Endodermal cell (in vitro differentiated cells): ENCODE measurements at regions not wholly inside any gene's neighbourhood (a gene's known extent, or its start where the extent isn't known, plus 50 kb on each side); places are given as distances from the start of the nearest gene placed in this dataset.

Source experiments
- DNase-seq: peaks from one replicate; pipeline ENCODE4 v3.0.0-alpha.2; 2017
- H3K27ac ChIP-seq: 2 replicates; pipeline ENCODE4 v1.5.1; 2013; ENCODE audit warnings: mild to moderate bottlenecking, low read depth, low read length, moderate library complexity
- H3K27me3 ChIP-seq: 2 replicates; pipeline ENCODE4 v1.6.1; 2013; ENCODE audit warnings: mild to moderate bottlenecking, low read length, moderate library complexity; ENCODE audit not compliant: insufficient read depth, control insufficient read depth, poor library complexity, severe bottlenecking
- H3K36me3 ChIP-seq: 2 replicates; pipeline ENCODE4 v1.7.0; 2013; ENCODE audit warnings: mild to moderate bottlenecking, low read length, moderate library complexity; ENCODE audit not compliant: control insufficient read depth, insufficient read depth
- H3K4me1 ChIP-seq: one replicate; pipeline ENCODE4 v1.7.0; 2013; ENCODE audit warnings: low read length; ENCODE audit not compliant: control insufficient read depth, insufficient read depth
- H3K4me3 ChIP-seq: 2 replicates; pipeline ENCODE4 v1.5.1; 2013; ENCODE audit warnings: mild to moderate bottlenecking, low read length, moderate library complexity
- H3K9ac ChIP-seq: 2 replicates; pipeline ENCODE4 v1.6.1; 2013; ENCODE audit warnings: mild to moderate bottlenecking, low read length, moderate library complexity; ENCODE audit not compliant: poor library complexity, severe bottlenecking; ENCODE audit errors: extremely low read depth
- H3K9me3 ChIP-seq: 2 replicates; pipeline ENCODE4 v1.6.1; 2013; ENCODE audit warnings: mild to moderate bottlenecking, low read length, moderate library complexity; ENCODE audit not compliant: control insufficient read depth
- H3K27ac Mint-ChIP-seq: 2 replicates; pipeline ENCODE4 v1.8.0; 2020; ENCODE audit warnings: mixed read lengths
- H3K27me3 Mint-ChIP-seq: 2 replicates; pipeline ENCODE4 v1.8.0; 2021; ENCODE audit warnings: mild to moderate bottlenecking, mixed read lengths; ENCODE audit not compliant: insufficient read depth
- H3K36me3 Mint-ChIP-seq: 2 replicates; pipeline ENCODE4 v1.8.0; 2020; ENCODE audit warnings: low read depth, mixed read lengths
- H3K4me1 Mint-ChIP-seq: 2 replicates; pipeline ENCODE4 v1.8.0; 2020; ENCODE audit warnings: mixed read lengths
- H3K4me3 Mint-ChIP-seq: 2 replicates; pipeline ENCODE4 v1.8.0; 2020; ENCODE audit warnings: mild to moderate bottlenecking, moderate library complexity, mixed read lengths
- H3K9me3 Mint-ChIP-seq: 2 replicates; pipeline ENCODE4 v1.8.0; 2020; ENCODE audit warnings: mild to moderate bottlenecking, mixed read lengths
- WGBS, 2 experiments: methylation state at CpG; one replicate each; pipeline versions ENCODE4 v1.1.5 to v1.1.7; 2013; ENCODE audit warnings: missing lambda C conversion rate in 2 of 2, mixed read lengths in 1 of 2; ENCODE audit not compliant: insufficient coverage in 1 of 2, insufficient read length in 1 of 2; 5-methylcytosine and 5-hydroxymethylcytosine counted together
- TF ChIP-seq, protein P1 (sequence below): fragments of 200-600 bp; sonication (generic); conservative IDR thresholded peaks from 2 replicates; pipeline ENCODE4 v1.5.0; 2021; ENCODE audit warnings: antibody characterized with exemption, mild to moderate bottlenecking

DNA sequence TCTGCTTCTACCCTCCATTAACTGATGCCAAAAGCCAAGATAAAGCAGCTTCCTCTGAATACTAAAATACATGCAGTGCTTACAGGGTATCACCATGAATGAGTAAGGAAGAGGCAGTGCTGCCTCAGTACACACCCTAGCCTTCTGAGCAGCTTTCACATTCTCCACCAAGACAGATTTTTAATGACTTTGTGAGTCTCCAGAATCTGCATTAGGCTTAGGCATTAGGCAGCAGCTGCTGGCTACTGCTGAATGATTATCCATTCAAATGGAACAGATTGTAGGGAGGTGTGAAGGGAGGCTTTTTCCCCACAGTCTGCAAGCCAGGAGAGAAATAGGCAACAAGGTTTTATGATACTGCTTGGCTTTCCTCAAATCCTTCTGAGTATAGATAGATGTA lies 1226.7 kb upstream of the LRRN3 start:
- H3K4me1 ChIP-seq = peaks cover 3% of the 10 kb centered on the region
- no peaks in the 10 kb centered on the region for H3K36me3 ChIP-seq
- Mint-ChIP-seq H3K4me3 (no peak overlapping the region), H3K27me3 (no peaks in the 10 kb centered on the region), H3K27ac (no peak overlapping the region), H3K9me3 (no peaks in the 10 kb centered on the region), H3K36me3 (no peaks in the 10 kb centered on the region), H3K4me1 (peaks cover 6% of the 10 kb centered on the region)
- no peaks in the 10 kb centered on the region for H3K9me3 ChIP-seq
- no peaks in the 10 kb centered on the region for H3K27me3 ChIP-seq
- H3K4me3 ChIP-seq = no peak overlapping the region
- no peak overlapping the region for H3K9ac ChIP-seq
- TF ChIP-seq, protein P1, sequence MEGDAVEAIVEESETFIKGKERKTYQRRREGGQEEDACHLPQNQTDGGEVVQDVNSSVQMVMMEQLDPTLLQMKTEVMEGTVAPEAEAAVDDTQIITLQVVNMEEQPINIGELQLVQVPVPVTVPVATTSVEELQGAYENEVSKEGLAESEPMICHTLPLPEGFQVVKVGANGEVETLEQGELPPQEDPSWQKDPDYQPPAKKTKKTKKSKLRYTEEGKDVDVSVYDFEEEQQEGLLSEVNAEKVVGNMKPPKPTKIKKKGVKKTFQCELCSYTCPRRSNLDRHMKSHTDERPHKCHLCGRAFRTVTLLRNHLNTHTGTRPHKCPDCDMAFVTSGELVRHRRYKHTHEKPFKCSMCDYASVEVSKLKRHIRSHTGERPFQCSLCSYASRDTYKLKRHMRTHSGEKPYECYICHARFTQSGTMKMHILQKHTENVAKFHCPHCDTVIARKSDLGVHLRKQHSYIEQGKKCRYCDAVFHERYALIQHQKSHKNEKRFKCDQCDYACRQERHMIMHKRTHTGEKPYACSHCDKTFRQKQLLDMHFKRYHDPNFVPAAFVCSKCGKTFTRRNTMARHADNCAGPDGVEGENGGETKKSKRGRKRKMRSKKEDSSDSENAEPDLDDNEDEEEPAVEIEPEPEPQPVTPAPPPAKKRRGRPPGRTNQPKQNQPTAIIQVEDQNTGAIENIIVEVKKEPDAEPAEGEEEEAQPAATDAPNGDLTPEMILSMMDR = no peak
- no peak overlapping the region for H3K27ac ChIP-seq
- peak; percentile 45 for DNase-seq

DNA sequence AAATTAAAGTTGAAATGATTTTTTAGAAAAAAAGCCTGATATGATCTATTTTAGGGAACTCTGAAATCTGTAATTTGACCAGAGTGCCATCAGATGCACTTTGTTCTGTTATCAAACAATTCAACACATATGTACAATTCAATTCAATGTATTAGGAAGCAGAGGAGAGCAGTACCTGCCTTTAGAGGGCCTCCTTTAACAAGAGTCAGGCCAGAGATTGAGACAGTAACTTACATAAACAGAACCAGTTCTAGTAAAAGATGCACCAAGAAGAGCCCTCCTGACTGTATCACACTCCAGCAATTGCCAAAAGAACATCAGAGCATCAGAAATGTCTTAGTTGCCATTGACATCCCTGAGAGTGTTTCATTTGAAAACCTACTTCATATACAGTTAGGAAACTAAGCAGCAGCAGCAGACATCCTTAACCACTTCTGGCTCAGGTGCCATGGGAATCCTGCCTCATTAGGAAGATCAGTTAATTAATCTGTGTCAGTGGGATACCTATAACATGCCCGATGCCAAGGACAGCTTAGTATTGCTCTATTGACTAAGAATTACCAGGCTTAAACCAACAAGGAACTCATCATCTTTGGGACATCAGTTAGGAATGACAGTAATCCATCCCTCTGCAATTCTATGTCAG lies 1222.6 kb upstream of the LRRN3 start:
- Histone ChIP-seq H3K4me3 (no peak overlapping the region), H3K36me3 (no peaks in the 10 kb centered on the region), H3K27me3 (no peaks in the 10 kb centered on the region), H3K9ac (no peak overlapping the region), H3K27ac (no peak overlapping the region), H3K4me1 (peaks cover 3% of the 10 kb centered on the region), H3K9me3 (no peaks in the 10 kb centered on the region)
- H3K36me3 Mint-ChIP-seq = no peaks in the 10 kb centered on the region
- no peak for DNase-seq
- H3K4me1 Mint-ChIP-seq = peaks cover 6% of the 10 kb centered on the region
- TF ChIP-seq, protein P1 = peak; percentile 28
- H3K9me3 Mint-ChIP-seq = no peaks in the 10 kb centered on the region
- no peak overlapping the region for H3K27ac Mint-ChIP-seq
- 88 to 92% methylated on average over 1 of the region's 1 CpG for WGBS, 2 experiments
- no peaks in the 10 kb centered on the region for H3K27me3 Mint-ChIP-seq
- H3K4me3 Mint-ChIP-seq = no peak overlapping the region

DNA sequence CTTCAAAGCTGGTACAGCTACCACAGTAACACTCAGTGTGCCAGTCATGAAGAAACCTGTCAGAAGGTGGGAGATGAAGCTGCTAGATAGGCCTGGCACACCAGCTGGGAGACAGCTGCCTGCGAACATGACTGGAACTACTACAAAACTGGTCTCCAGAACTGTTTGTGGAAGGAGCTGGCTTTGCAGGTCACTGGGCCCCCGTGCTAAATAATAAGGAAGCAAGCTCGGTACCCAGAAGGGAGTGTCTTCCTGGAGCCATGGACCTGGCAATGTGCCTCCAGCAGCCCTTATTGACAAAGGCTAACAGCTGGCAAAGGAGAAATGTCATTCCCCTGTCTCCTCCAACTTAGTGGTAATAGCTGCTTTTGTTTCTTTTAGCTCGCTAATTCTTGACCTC lies 1217.6 kb upstream of the LRRN3 start:
- no peaks in the 10 kb centered on the region for H3K36me3 ChIP-seq
- Mint-ChIP-seq H3K36me3 (no peaks in the 10 kb centered on the region), H3K4me1 (no peaks in the 10 kb centered on the region), H3K27ac (no peak overlapping the region), H3K9me3 (no peaks in the 10 kb centered on the region), H3K4me3 (no peak overlapping the region), H3K27me3 (no peaks in the 10 kb centered on the region)
- 88 to 91% methylated on average over 4 of the region's 4 CpGs for WGBS, 2 experiments
- H3K4me3 ChIP-seq = no peak overlapping the region
- H3K27ac ChIP-seq = no peak overlapping the region
- no peaks in the 10 kb centered on the region for H3K4me1 ChIP-seq
- H3K27me3 ChIP-seq = no peaks in the 10 kb centered on the region
- no peak for DNase-seq
- H3K9ac ChIP-seq = no peak overlapping the region
- H3K9me3 ChIP-seq = no peaks in the 10 kb centered on the region
- TF ChIP-seq, protein P1 = no peak
